GM23338 (cell line): ENCODE measurements at regions not wholly inside any gene's neighbourhood (a gene's known extent, or its start where the extent isn't known, plus 50 kb on each side); places are given as distances from the start of the nearest gene placed in this dataset.

Experiments
- CREB1 ChIP-seq: fragments of 250-450 bp; sonication (Bioruptor Pico); IDR thresholded peaks from 2 replicates; pipeline ENCODE4 v1.5.0; 2020; ENCODE audit warnings: low read depth, mild to moderate bottlenecking, moderate library complexity
- CTCF ChIP-seq, 2 experiments: fragments of 200-600 bp in 1 of 2; sonication (generic) in 1 of 2; conservative IDR thresholded peaks; 2 replicates each; pipeline versions ENCODE4 v1.5.1 to v1.6.1; 2016 to 2017; ENCODE audit warnings: antibody characterized with exemption in 2 of 2, low read depth in 2 of 2, mild to moderate bottlenecking in 2 of 2, moderate library complexity in 1 of 2
- EZH2 ChIP-seq: fragments of 200-600 bp; sonication (generic); IDR thresholded peaks from one replicate; pipeline ENCODE4 v1.8.0; 2017; ENCODE audit warnings: antibody characterized with exemption, mild to moderate bottlenecking, low read depth; ENCODE audit not compliant: unreplicated experiment
- EZH2phosphoT487 ChIP-seq: fragments of 200-600 bp; sonication (generic); IDR thresholded peaks from one replicate; pipeline ENCODE4 v1.8.1; 2018; ENCODE audit warnings: antibody characterized with exemption; ENCODE audit not compliant: unreplicated experiment
- JUNB ChIP-seq: IDR thresholded peaks from one replicate; pipeline ENCODE4 v1.6.1; 2016; ENCODE audit warnings: antibody characterized with exemption; ENCODE audit not compliant: unreplicated experiment
- NANOG ChIP-seq: IDR thresholded peaks from 2 replicates; pipeline ENCODE4 v1.6.1; 2016; ENCODE audit warnings: antibody characterized with exemption, borderline replicate concordance
- POLR2AphosphoS5 ChIP-seq: IDR thresholded peaks from 2 replicates; pipeline ENCODE4 v1.6.1; 2016; ENCODE audit warnings: antibody characterized with exemption, low read depth
- ZNF331 ChIP-seq: fragments of 250-450 bp; sonication (Bioruptor Pico); IDR thresholded peaks from 2 replicates; pipeline ENCODE4 v1.5.0; 2020; ENCODE audit warnings: low read depth, mild to moderate bottlenecking, moderate library complexity
- TF ChIP-seq, protein P1 (sequence below): IDR thresholded peaks from one replicate; pipeline ENCODE4 v1.6.1; 2018; ENCODE audit warnings: antibody characterized with exemption; ENCODE audit not compliant: unreplicated experiment

DNA sequence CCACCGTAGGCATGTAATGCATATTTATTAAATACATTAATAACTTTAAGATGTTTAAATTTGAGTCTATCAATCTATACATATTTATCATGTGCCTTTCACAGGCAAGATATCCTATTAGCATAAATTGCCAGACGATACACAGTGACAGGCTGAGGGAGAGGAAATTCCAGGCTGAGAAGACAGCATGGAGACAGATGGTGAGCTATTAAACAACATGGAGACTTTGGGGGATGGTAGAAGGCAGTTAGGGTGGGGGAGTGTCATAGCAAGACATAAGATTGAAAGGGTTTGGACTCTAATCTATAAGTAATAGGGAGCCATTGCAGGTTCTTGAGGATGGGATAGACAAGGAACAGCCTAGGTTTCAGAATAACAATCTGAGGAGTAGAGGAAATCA is 138.5 kb downstream of the NXPE2 start:
- TF ChIP-seq POLR2AphosphoS5 (no peak), CTCF (conservative IDR thresholded peaks at IDR 0.05; ENCODE audit: low read depth in 2 of 2) (no peak), EZH2 (no peak), EZH2phosphoT487 (no peak), ZNF331 (CRISPR knock-in tag) (no peak), CREB1 (CRISPR knock-in tag) (no peak), NANOG (no peak), JUNB (no peak)
- TF ChIP-seq, protein P1, sequence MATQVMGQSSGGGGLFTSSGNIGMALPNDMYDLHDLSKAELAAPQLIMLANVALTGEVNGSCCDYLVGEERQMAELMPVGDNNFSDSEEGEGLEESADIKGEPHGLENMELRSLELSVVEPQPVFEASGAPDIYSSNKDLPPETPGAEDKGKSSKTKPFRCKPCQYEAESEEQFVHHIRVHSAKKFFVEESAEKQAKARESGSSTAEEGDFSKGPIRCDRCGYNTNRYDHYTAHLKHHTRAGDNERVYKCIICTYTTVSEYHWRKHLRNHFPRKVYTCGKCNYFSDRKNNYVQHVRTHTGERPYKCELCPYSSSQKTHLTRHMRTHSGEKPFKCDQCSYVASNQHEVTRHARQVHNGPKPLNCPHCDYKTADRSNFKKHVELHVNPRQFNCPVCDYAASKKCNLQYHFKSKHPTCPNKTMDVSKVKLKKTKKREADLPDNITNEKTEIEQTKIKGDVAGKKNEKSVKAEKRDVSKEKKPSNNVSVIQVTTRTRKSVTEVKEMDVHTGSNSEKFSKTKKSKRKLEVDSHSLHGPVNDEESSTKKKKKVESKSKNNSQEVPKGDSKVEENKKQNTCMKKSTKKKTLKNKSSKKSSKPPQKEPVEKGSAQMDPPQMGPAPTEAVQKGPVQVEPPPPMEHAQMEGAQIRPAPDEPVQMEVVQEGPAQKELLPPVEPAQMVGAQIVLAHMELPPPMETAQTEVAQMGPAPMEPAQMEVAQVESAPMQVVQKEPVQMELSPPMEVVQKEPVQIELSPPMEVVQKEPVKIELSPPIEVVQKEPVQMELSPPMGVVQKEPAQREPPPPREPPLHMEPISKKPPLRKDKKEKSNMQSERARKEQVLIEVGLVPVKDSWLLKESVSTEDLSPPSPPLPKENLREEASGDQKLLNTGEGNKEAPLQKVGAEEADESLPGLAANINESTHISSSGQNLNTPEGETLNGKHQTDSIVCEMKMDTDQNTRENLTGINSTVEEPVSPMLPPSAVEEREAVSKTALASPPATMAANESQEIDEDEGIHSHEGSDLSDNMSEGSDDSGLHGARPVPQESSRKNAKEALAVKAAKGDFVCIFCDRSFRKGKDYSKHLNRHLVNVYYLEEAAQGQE, result no peak
